HCT116 (cell line): ENCODE measurements at regions not wholly inside any gene's neighbourhood (a gene's known extent, or its start where the extent isn't known, plus 50 kb on each side); places are given as distances from the start of the nearest gene placed in this dataset.

ENCODE experiments used
- ATAC-seq: fragments of 200-7000 bp; cut with Tn5 transposase; 2 replicates; pipeline ENCODE4 v1.9.1; 2020; ENCODE audit warnings: mild to moderate bottlenecking, moderate library complexity
- BruUV-seq: library from RNA; stranded (reverse); fragments of 400-500 nt; replicated peaks from 2 replicates; lab custom pipeline; 2021; lab: Mats Ljungman, UMichigan
- CTCF ChIA-PET: fragments of 300-600 bp; sonication (Branson Sonifier 250); formaldehyde crosslinking; loops from one replicate; lab custom pipeline; 2021; ENCODE audit warnings: antibody characterized with exemption; lab: Charles Lee
- POLR2A ChIA-PET: fragments of 300-600, 350-600 bp; sonication (Branson Sonifier 250); formaldehyde crosslinking; loops from one replicate; lab custom pipeline; 2021; ENCODE audit warnings: antibody characterized with exemption; lab: Charles Lee
- RAD21 ChIA-PET, 2 experiments: fragments of 300-600 bp; sonication (Branson Sonifier 250); formaldehyde crosslinking; loops; one replicate each; lab custom pipeline; 2023; ENCODE audit warnings: low total read pairs in 2 of 2; ENCODE audit not compliant: uncharacterized antibody in 2 of 2, unreplicated experiment in 2 of 2, low non-redundant PET in 1 of 2; lab: Charles Lee
- DNase-seq: peaks from one replicate; pipeline ENCODE4 v3.0.0-alpha.2; 2010; ENCODE audit warnings: low read depth, low spot score
- H2AFZ ChIP-seq: fragments of 200-600 bp; shearing (Covaris generic), sonication (generic); 2 replicates; pipeline ENCODE4 v1.6.1; 2017; ENCODE audit warnings: low read depth, mixed run types, mixed read lengths, antibody characterized with exemption, low read length; ENCODE audit not compliant: poor library complexity, severe bottlenecking
- H3K27ac ChIP-seq: 2 replicates; pipeline ENCODE4 v1.5.1; 2012; ENCODE audit warnings: low read depth, low read length
- H3K27me3 ChIP-seq: fragments of 200-600 bp; sonication (generic); 2 replicates; pipeline ENCODE4 v1.6.1; 2016; ENCODE audit warnings: mixed run types, low read length, mixed read lengths; ENCODE audit not compliant: insufficient read depth
- H3K36me3 ChIP-seq, 2 experiments: fragments of 200-500 bp in 1 of 2; fragments of 200-600 bp in 1 of 2; sonication (Bioruptor generic) in 1 of 2; sonication (generic) in 1 of 2; 2 replicates each; pipeline versions ENCODE4 v1.5.1 to v1.6.1; 2014 to 2016; ENCODE audit warnings: low read length in 2 of 2, inconsistent platforms in 1 of 2, mixed read lengths in 1 of 2, mixed run types in 1 of 2; ENCODE audit not compliant: insufficient read depth in 2 of 2, control insufficient read depth in 1 of 2
- H3K4me1 ChIP-seq, 2 experiments: fragments of 200-600 bp in 1 of 2; sonication (generic) in 1 of 2; 2 replicates each; pipeline versions ENCODE4 v1.5.1 to v1.6.1; 2012 to 2017; ENCODE audit warnings: low read length in 2 of 2, inconsistent platforms in 1 of 2, mild to moderate bottlenecking in 1 of 2, mixed read lengths in 1 of 2, mixed run types in 1 of 2, moderate library complexity in 1 of 2; ENCODE audit not compliant: insufficient read depth in 2 of 2, control insufficient read depth in 1 of 2
- H3K4me2 ChIP-seq: fragments of 200-600 bp; sonication (generic); 2 replicates; pipeline ENCODE4 v1.6.1; 2017; ENCODE audit warnings: mixed run types, low read length, mixed read lengths
- H3K4me3 ChIP-seq, 2 experiments: fragments of 200-600 bp in 1 of 2; sonication (generic) in 1 of 2; replicated peaks in 1 of 2; 2 replicates each; pipeline ENCODE4 v1.5.1; 2011 to 2016; ENCODE audit warnings: low read length in 2 of 2, control low read depth in 1 of 2, low read depth in 1 of 2, mild to moderate bottlenecking in 1 of 2, mixed read lengths in 1 of 2, mixed run types in 1 of 2
- H3K79me2 ChIP-seq: fragments of 200-600 bp; sonication (generic); 2 replicates; pipeline ENCODE4 v1.6.1; 2017; ENCODE audit warnings: mild to moderate bottlenecking, mixed run types, low read length, moderate library complexity, mixed read lengths; ENCODE audit not compliant: insufficient read depth
- H3K9ac ChIP-seq: fragments of 200-600 bp; sonication (generic); 2 replicates; pipeline ENCODE4 v1.6.1; 2016; ENCODE audit warnings: low read length, mixed read lengths
- H3K9me2 ChIP-seq: fragments of 200-600 bp; sonication (generic), shearing (Covaris generic); 2 replicates; pipeline ENCODE4 v1.6.1; 2017; ENCODE audit warnings: mixed run types, mild to moderate bottlenecking, moderate library complexity; ENCODE audit not compliant: insufficient read depth
- H3K9me3 ChIP-seq, 2 experiments: fragments of 200-500 bp in 1 of 2; fragments of 200-600 bp in 1 of 2; sonication (Bioruptor generic) in 1 of 2; sonication (generic) in 1 of 2; 2 replicates each; pipeline ENCODE4 v1.6.1; 2014 to 2017; ENCODE audit warnings: low read length in 2 of 2, mixed read lengths in 2 of 2, inconsistent platforms in 1 of 2, low read depth in 1 of 2, mild to moderate bottlenecking in 1 of 2, mixed run types in 1 of 2, moderate library complexity in 1 of 2; ENCODE audit not compliant: control insufficient read depth in 1 of 2, insufficient read depth in 1 of 2
- H4K20me1 ChIP-seq: fragments of 200-600 bp; sonication (generic), shearing (Covaris generic); 2 replicates; pipeline ENCODE4 v1.6.1; 2017; ENCODE audit warnings: mixed run types, mild to moderate bottlenecking, moderate library complexity; ENCODE audit not compliant: insufficient read depth
- EGR1 ChIP-seq: IDR thresholded peaks from 2 replicates; pipeline ENCODE4 v1.6.1; 2012; ENCODE audit warnings: low read depth
- ELF1 ChIP-seq: IDR thresholded peaks from 2 replicates; pipeline ENCODE4 v1.6.1; 2012; ENCODE audit warnings: low read depth, borderline replicate concordance
- EZH2 ChIP-seq: fragments of 200-600 bp; sonication (generic); IDR thresholded peaks from 2 replicates; pipeline ENCODE4 v1.6.1; 2017; ENCODE audit warnings: antibody characterized with exemption, mixed run types
- EZH2phosphoT487 ChIP-seq: fragments of 200-600 bp; IDR thresholded peaks from 2 replicates; pipeline ENCODE4 v1.6.1; 2018; ENCODE audit warnings: antibody characterized with exemption, borderline replicate concordance
- FOSL1 ChIP-seq: IDR thresholded peaks from 2 replicates; pipeline ENCODE4 v1.6.1; 2012; ENCODE audit warnings: low read depth
- JUND ChIP-seq: IDR thresholded peaks from 2 replicates; pipeline ENCODE4 v1.6.1; 2012
- MAX ChIP-seq: IDR thresholded peaks from 2 replicates; pipeline ENCODE4 v1.6.1; 2012
- POLR2A ChIP-seq: IDR thresholded peaks from 2 replicates; pipeline ENCODE4 v1.7.0; 2011; ENCODE audit warnings: borderline replicate concordance; ENCODE audit not compliant: insufficient read depth, insufficient read length; ENCODE audit errors: extremely low read depth
- POLR2AphosphoS5 ChIP-seq: IDR thresholded peaks from 2 replicates; pipeline ENCODE4 v1.6.1; 2011; ENCODE audit warnings: mild to moderate bottlenecking, low read depth, low read length, moderate library complexity
- SP1 ChIP-seq: IDR thresholded peaks from 2 replicates; pipeline ENCODE4 v1.6.1; 2012; ENCODE audit warnings: low read depth
- TCF7L2 ChIP-seq: IDR thresholded peaks from 2 replicates; pipeline ENCODE4 v1.7.0; 2011; ENCODE audit warnings: borderline replicate concordance, inconsistent platforms; ENCODE audit not compliant: insufficient read depth, insufficient read length; ENCODE audit errors: extremely low read depth
- intact Hi-C: fragments of 100-400 bp; cut with micrococcal nuclease; formaldehyde crosslinking; loops from 2 replicates; pipeline ENCODE4 v1.10.0; 2022
- TF ChIP-seq, protein P1 (sequence below), 3 experiments: fragments of 200-600 bp in 1 of 3; sonication (generic) in 1 of 3; IDR thresholded peaks in 2 of 3; conservative IDR thresholded peaks in 1 of 3; 2 replicates each; pipeline ENCODE4 v1.5.1; 2012 to 2017; ENCODE audit warnings: low read depth in 2 of 3, low read length in 2 of 3, antibody characterized with exemption in 1 of 3, borderline replicate concordance in 1 of 3, control low read depth in 1 of 3, mild to moderate bottlenecking in 1 of 3, mixed read lengths in 1 of 3, mixed run types in 1 of 3, moderate library complexity in 1 of 3; ENCODE audit not compliant: insufficient read depth in 1 of 3
- TF ChIP-seq, protein P2 (sequence below): IDR thresholded peaks from 2 replicates; pipeline ENCODE4 v1.6.1; 2012

DNA sequence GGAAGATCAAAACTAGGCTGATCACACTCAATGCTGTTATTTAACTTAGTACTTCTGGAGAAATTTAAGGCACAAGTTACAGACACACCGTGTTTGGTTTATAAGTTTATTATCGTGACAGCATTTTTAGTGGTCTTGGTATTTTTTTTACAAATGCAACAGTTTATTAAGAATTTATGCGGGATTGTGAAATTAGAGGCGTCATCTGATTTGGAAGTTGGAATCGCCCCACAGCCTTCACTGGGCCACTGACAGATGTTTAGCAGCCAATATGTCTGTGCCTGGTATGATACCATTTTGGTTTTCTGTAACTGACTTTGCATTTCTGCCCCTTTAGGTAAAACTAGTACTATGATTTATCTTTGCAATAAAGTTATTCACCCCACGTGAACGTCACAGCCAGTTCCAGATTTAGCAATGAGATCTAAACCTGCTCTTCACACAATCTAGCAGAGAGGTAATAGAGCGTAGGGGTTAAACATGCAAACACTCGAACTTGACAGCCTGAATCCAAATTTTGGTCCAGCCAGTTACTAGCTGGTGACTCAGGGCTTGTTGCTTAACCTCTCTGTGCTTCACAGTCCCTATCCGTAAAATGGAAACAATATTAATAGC is 73.2 kb upstream of the SSTR1 start:
- TF ChIP-seq ELF1 (no peak), MAX (no peak), FOSL1 (no peak), SP1 (no peak), POLR2AphosphoS5 (no peak), EZH2 (no peak), JUND (no peak), EZH2phosphoT487 (no peak), POLR2A (no peak), EGR1 (no peak), TCF7L2 (no peak)
- TF ChIP-seq, protein P1, sequence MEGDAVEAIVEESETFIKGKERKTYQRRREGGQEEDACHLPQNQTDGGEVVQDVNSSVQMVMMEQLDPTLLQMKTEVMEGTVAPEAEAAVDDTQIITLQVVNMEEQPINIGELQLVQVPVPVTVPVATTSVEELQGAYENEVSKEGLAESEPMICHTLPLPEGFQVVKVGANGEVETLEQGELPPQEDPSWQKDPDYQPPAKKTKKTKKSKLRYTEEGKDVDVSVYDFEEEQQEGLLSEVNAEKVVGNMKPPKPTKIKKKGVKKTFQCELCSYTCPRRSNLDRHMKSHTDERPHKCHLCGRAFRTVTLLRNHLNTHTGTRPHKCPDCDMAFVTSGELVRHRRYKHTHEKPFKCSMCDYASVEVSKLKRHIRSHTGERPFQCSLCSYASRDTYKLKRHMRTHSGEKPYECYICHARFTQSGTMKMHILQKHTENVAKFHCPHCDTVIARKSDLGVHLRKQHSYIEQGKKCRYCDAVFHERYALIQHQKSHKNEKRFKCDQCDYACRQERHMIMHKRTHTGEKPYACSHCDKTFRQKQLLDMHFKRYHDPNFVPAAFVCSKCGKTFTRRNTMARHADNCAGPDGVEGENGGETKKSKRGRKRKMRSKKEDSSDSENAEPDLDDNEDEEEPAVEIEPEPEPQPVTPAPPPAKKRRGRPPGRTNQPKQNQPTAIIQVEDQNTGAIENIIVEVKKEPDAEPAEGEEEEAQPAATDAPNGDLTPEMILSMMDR (IDR thresholded peaks at IDR 0.05 in 2 of 3, conservative IDR thresholded peaks at IDR 0.05 in 1 of 3; ENCODE audit: borderline replicate concordance in 1 of 3, insufficient read depth in 1 of 3, low read depth in 2 of 3, low read length in 2 of 3): no peak
- TF ChIP-seq, protein P2, sequence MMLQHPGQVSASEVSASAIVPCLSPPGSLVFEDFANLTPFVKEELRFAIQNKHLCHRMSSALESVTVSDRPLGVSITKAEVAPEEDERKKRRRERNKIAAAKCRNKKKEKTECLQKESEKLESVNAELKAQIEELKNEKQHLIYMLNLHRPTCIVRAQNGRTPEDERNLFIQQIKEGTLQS: no peak
- H4K20me1 ChIP-seq: no peaks in the 10 kb centered on the region
- no peak for ATAC-seq

More for the DNA sequence above, 73.2 kb upstream of the SSTR1 start:
- intact Hi-C loops: no loop called here
- H3K4me2 ChIP-seq: no peak overlapping the region
- H3K27me3 ChIP-seq: no peaks in the 10 kb centered on the region
- POLR2A ChIA-PET: no interaction called here
- no peaks in the 10 kb centered on the region for H3K9me2 ChIP-seq
- no peaks in the 10 kb centered on the region for H3K9me3 ChIP-seq
- H2AFZ ChIP-seq: no peak overlapping the region
- CTCF ChIA-PET: no interaction called here
- no peaks in the 10 kb centered on the region for H3K4me1 ChIP-seq
- H3K27ac ChIP-seq: no peak overlapping the region
- no TSS peak for BruUV-seq
- H3K36me3 ChIP-seq: no peaks in the 10 kb centered on the region
- RAD21 ChIA-PET: no interaction called here
- no peaks in the 10 kb centered on the region for H3K79me2 ChIP-seq
- no peak overlapping the region for H3K4me3 ChIP-seq
- H3K9ac ChIP-seq: no peak overlapping the region
- DNase-seq: no peak
